Fibroblast of skin of right biceps (primary cell): ENCODE measurements at regions not wholly inside any gene's neighbourhood (a gene's known extent, or its start where the extent isn't known, plus 50 kb on each side); places are given as distances from the start of the nearest gene placed in this dataset.
"Not testable (repeated sequence)": the region's sequence is repeated elsewhere in the genome, so short reads cannot be mapped to it uniquely, and the experiment has no call there.

Experiments
- DNase-seq: peaks from one replicate; pipeline ENCODE4 v3.0.0-alpha.2; 2013

- no peak for DNase-seq
Measured at GRCh38 chr2:172262486-172262885, 159.8 kb upstream of the DLX2 start.

DNA sequence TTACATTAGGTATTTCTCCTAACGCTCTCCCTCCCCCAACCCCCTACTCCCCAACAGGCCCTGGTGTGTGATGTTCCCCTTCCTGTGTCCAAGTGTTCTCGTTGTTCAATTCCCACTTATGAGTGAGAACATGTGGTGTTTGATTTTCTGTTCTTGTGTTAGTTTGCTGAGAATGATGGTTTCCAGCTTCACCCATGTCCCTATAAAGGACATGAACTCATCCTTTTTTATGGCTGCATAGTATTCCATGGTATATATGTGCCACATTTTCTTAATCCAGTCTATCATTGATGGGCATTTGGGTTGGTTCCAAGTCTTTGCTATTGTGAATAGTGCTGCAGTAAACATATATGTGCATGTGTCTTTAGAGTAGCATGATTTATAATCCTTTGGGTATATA lies 162.1 kb upstream of the DLX2 start:
- DNase-seq: not testable (repeated sequence)

GRCh38 chr2:172269507-172270244 lies 157.7 kb upstream of the ITGA6 start:
- not testable (repeated sequence) for DNase-seq

- no peak for DNase-seq
Measured at GRCh38 chr2:172270278-172271079, 156.9 kb upstream of the ITGA6 start.

- DNase-seq: no peak
Measured at GRCh38 chr2:172273910-172274571, 153.3 kb upstream of the ITGA6 start.

GRCh38 chr2:172275239-172275638 lies 152.1 kb upstream of the ITGA6 start:
- DNase-seq: no peak

GRCh38 chr2:172276961-172277360 lies 150.4 kb upstream of the ITGA6 start:
- DNase-seq: no peak

GRCh38 chr2:172278667-172279066 lies 148.7 kb upstream of the ITGA6 start:
- DNase-seq: no peak

GRCh38 chr2:172279214-172279613 lies 148.2 kb upstream of the ITGA6 start:
- DNase-seq: no peak

DNA sequence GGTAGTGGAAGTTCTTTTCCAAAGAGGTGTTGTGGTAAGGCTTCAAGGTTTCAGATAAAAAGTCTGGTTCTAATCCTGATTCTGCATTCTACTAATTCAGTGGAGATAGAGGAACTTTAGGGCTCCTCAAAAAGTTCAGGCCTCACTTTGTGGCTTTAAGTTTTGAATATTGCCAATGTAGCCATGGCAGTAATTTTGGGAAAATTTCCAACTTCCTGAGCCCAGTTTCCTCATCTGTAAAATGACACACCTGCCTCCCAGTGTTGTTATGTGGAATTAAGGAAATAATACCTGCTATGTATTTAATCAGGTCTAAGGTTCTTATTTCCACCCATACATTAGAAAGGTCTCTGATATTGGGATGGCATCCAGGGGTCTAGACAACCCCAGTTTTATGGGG lies 147.6 kb upstream of the ITGA6 start:
- no peak for DNase-seq

GRCh38 chr2:172280571-172281361 lies 146.6 kb upstream of the ITGA6 start:
- no peak for DNase-seq

DNA sequence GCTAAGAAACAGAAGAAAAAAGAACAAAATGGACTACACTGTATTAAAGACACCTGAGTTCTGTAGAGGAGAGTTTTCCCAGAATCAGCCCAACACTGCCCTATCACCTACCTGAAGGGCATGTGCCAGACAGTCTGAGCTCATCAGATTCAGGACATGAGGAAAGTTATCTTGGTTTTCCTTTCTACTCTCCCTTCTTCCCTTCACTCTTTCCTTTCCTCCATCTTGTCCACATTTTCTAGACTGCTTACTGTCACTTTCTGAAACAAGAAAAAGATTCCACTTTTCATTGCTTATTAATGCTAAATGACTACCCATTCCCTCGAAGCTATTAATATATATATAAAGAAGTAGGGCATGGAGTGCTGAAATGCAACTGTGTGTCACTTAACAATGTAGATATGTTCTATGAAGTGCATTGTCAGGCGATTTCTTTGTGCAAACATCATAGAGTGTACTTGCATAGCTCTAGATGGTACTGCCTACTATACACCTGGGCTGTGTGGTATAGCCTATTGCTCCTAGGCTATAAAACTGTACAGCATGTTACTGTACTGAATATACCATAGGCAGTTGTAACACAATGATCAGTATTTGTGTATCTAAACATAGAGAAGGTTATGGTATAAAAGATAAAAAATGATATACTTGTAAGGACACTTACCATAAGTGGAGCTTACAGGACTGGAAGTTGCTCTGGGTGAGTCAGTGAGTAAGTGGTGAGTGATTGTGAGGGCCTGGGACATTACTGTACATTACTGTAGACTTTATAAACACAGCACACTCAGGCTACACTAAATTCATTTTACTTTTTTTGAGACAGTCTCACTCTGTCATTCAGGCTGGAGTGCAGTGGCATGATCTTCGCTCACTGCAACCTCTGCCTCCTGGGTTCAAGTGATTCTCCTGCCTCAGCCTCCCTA lies 145.5 kb upstream of the ITGA6 start:
- DNase-seq: peak; percentile 91

GRCh38 chr2:172282944-172283343 lies 144.4 kb upstream of the ITGA6 start:
- peak; percentile 96 for DNase-seq

- DNase-seq: peak; percentile 66
Measured at GRCh38 chr2:172283476-172283875, 143.9 kb upstream of the ITGA6 start.

GRCh38 chr2:172284209-172284608 lies 143.2 kb upstream of the ITGA6 start:
- DNase-seq: no peak

GRCh38 chr2:172285010-172285621 lies 142.3 kb upstream of the ITGA6 start:
- DNase-seq: peak; percentile 71

DNA sequence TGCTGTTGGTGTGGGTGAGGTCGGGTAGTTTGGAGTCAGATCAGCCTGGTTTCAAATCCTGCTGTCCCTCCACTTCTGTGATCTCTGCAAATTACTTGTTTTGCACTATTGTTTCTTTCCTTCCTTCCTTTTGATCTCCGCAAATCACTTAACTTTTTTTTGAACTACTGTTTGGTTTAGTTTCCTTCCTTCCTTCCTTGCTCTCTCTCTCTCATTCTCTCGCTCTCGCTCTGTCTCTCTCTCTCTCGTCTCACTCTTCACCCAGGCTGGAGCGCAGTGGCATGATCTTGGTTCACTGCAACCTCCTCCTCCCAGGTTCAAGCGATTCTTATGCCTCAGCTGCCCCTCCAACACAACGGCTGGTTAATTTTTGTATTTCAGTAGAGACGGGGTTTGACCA lies 141.6 kb upstream of the ITGA6 start:
- DNase-seq: no peak

DNA sequence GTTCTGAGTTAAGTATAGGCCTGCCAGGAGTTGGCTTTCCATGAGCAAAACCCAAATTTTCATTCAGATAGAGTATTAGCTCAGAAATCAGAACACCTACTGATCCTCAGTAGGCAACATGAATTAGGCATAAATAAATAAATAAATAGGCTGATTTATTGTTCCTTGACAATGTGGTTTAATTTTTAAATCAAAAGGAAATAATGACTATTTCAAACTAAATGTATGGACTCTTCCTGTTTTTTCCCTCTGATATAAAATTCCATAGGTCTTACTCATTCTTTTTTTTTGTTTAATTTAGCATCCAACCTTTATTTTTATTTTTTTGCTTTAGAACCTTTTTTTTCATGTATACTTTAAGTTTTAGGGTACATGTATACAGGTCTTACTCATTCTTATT lies 140.2 kb upstream of the ITGA6 start:
- peak; percentile 25 for DNase-seq

DNA sequence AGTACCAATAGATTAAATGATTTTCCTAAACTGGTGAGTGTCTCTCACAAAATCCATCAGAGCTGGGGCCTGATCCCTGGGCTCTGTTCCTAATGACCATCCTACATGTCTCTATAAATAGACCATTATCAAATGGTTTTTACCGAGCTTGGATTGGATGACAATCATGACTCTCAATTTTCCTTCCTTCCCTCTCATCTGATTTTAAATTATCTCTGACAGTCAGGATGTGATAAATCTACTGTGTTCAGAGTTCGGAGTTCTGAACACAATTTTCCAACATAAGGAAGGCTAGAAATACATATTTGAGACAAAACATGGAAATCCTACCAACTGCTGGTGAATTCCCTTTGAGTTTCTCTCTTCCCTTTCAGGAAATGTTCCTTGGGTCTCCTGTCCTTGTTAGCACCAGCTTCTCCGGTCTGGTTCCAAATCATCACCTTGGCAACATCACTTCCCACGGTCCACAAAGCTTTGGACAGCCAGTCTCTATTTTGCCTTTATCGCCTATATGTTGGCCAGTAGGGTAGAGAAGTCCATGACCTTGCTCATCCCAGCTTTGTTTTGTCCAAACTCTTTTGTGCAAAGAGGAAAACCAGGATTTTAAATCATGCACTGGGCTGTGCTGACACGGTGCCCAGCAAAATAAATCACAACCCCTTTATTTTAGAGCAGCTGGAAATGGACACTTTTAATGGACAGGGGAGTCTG lies 139.6 kb upstream of the ITGA6 start:
- DNase-seq: peak; percentile 23

DNA sequence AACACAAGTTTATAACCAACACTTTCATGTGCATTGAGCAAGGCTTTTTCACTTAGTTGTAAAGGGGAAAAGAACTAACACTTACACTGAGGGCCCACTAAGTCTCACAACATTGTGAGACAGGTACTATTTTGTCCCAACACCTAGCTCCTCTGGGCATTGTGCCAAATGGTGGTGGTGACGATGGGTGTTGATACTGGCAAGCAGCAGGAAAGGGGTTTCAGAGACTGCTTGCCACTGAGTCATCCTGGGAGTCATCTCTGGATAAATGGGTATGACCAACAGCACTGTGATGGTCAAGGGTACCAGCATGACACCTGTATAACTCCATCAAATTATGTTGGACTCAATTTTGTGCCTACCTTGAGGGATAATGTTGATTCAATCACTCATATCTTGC lies 138.8 kb upstream of the ITGA6 start:
- peak; percentile 41 for DNase-seq

- peak; percentile 35 for DNase-seq
Measured at GRCh38 chr2:172293952-172294351, 133.4 kb upstream of the ITGA6 start.
